ENCODE measurements at regions not wholly inside any gene's neighbourhood (a gene's known extent, or its start where the extent isn't known, plus 50 kb on each side); places are given as distances from the start of the nearest gene placed in this dataset.
A peak's percentile ranks its signal among the peaks of the same experiment; 100 is the strongest.

DNA sequence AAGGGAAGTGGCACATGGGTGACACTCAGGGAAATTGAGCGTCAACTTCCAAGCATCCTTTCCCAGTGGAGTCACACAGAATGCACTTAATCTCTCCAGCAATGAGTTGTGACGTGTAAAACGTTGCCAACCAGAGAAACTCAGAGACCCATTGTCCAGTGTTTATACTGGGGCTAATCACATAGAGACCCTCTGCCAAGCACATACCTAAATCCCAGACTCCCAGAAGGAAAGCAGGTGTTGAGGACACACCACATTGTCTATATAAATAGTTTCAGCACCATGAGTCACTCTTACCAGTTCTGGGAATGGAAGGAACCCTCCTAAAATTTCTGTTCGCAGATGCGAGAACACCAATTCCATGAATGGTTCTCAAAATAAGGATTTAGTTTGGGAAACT is 76.4 kb upstream of the BET1 start:
- H3K4me3 ChIP-seq (ENCODE audit: low read depth, low read length), result no peak overlapping the region
- no peaks in the 10 kb centered on the region for H3K36me3 ChIP-seq
- TF ChIP-seq, protein P1, sequence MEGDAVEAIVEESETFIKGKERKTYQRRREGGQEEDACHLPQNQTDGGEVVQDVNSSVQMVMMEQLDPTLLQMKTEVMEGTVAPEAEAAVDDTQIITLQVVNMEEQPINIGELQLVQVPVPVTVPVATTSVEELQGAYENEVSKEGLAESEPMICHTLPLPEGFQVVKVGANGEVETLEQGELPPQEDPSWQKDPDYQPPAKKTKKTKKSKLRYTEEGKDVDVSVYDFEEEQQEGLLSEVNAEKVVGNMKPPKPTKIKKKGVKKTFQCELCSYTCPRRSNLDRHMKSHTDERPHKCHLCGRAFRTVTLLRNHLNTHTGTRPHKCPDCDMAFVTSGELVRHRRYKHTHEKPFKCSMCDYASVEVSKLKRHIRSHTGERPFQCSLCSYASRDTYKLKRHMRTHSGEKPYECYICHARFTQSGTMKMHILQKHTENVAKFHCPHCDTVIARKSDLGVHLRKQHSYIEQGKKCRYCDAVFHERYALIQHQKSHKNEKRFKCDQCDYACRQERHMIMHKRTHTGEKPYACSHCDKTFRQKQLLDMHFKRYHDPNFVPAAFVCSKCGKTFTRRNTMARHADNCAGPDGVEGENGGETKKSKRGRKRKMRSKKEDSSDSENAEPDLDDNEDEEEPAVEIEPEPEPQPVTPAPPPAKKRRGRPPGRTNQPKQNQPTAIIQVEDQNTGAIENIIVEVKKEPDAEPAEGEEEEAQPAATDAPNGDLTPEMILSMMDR (IDR thresholded peaks at IDR 0.05; ENCODE audit: low read depth, low read length), result no peak
- DNase-seq, result no peak
- H3K27me3 ChIP-seq, result no peaks in the 10 kb centered on the region
- no peaks in the 10 kb centered on the region for H3K4me1 ChIP-seq
- H3K9me3 ChIP-seq, result no peaks in the 10 kb centered on the region

DNA sequence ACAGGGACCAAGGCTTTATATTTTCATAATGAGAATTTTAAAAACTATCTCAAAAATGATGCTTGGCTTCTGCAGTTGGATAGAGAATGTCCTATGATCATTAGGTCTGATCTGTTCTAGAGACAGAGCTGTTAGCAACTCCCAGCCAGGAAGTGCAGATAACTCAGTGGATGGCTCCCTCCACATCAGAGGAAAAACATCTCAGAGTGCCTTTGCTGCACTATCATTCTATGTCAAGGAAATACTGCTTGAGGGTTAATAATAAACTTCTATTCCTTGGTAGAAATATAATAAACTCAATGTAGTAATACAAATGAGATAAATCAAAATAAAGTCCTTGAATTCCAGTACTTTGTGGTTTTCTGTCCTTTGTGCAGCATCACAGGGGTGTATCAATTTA is 78.0 kb upstream of the BET1 start:
- H3K4me3 ChIP-seq (ENCODE audit: low read depth, low read length), result no peak overlapping the region
- H3K27me3 ChIP-seq, result no peaks in the 10 kb centered on the region
- no peaks in the 10 kb centered on the region for H3K36me3 ChIP-seq
- H3K9me3 ChIP-seq, result no peaks in the 10 kb centered on the region
- DNase-seq, result no peak
- no peaks in the 10 kb centered on the region for H3K4me1 ChIP-seq
- TF ChIP-seq, protein P1 (IDR thresholded peaks at IDR 0.05; ENCODE audit: low read depth, low read length), result no peak

DNA sequence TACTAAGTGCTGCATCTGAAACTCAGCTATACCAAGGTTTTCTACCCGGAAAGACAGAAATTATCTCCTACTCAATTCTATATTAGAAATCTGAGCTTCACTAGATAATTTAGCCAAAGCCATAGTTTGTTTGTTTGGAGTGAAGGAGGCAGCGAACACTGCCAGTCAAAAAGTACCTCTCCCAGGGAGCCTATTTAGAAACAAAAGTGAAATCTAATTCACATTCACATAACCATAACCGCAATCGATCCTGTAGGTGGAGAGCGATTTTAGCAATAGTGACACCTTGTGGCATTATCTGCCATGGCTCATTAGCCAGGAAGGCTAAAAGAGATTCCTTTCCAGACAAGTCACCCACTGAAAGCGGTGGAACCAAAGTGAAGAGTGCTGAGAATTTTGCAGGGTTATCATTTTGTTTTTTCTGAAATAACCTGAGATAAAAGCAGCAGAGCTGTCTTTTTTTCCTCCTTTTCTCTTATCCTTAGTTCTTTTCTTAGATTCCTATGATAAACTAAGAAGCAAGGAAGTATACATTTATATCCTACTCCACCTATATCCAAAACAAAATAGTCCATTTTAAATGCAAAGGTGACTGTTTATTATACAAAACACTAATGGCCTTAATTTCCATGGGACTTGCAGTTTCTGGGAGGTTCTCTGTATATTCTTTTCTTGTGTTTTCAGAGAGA is 83.7 kb upstream of the BET1 start:
- TF ChIP-seq, protein P1 (IDR thresholded peaks at IDR 0.05; ENCODE audit: low read depth, low read length), result peak; percentile 83
- peak; percentile 40 for DNase-seq

DNA sequence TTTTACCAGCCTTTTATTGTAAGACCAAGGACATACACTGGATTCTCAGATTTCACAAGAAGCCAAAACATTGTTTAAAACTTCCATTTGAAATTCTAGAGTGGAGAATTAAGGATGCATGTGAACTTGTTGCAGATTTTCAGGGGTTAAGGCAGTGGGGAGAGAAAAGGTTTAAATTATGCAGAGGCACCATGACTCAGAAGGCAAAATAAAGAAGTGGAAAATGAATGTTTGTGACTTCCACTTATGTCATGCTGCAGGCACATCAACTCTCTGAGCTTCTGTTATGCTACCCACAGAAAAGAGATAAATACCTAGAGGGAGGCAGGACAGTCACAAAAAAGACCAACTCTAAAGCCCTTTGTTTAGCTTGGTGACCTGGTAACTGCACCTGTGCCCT is 84.4 kb upstream of the BET1 start:
- Histone ChIP-seq H3K36me3 (no peaks in the 10 kb centered on the region), H3K4me1 (no peaks in the 10 kb centered on the region), H3K4me3 (ENCODE audit: low read depth, low read length) (no peak overlapping the region), H3K27me3 (peaks cover 6% of the 10 kb centered on the region; the same call in 1 of the 2 replicates), H3K9me3 (no peaks in the 10 kb centered on the region)
- DNase-seq, result no peak
- TF ChIP-seq, protein P1 (IDR thresholded peaks at IDR 0.05; ENCODE audit: low read depth, low read length), result no peak

More for the DNA sequence above, 83.7 kb upstream of the BET1 start:
- Histone ChIP-seq H3K4me1 (no peaks in the 10 kb centered on the region), H3K36me3 (no peaks in the 10 kb centered on the region), H3K27me3 (peaks cover 6% of the 10 kb centered on the region; the same call in 1 of the 2 replicates), H3K9me3 (no peaks in the 10 kb centered on the region), H3K4me3 (ENCODE audit: low read depth, low read length) (no peak overlapping the region)

DNA sequence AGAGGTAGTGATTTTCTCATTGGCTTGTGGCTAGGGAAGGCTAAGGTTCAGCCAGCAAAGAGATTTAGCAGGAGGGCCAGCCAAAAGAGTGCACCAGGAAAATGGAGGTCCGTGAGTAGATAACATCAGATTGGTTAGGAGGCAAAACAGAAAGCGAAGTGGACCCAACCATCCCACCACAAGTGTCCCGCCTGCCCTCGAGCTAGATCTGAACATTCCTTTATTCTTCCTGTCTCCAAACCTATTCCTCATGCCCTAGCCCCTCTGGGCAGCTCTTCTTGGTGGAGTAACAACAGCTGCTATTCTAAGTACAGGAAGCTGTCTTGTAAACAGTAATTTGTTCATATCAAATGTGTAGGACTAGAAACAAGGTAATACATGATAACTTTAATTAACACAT is 85.7 kb upstream of the BET1 start:
- no peak overlapping the region for H3K4me3 ChIP-seq (ENCODE audit: low read depth, low read length)
- no peaks in the 10 kb centered on the region for H3K9me3 ChIP-seq
- no peak for DNase-seq
- no peaks in the 10 kb centered on the region for H3K36me3 ChIP-seq
- TF ChIP-seq, protein P1 (IDR thresholded peaks at IDR 0.05; ENCODE audit: low read depth, low read length), result no peak
- no peaks in the 10 kb centered on the region for H3K4me1 ChIP-seq
- H3K27me3 ChIP-seq, result peaks cover 6% of the 10 kb centered on the region; the same call in 1 of the 2 replicates

DNA sequence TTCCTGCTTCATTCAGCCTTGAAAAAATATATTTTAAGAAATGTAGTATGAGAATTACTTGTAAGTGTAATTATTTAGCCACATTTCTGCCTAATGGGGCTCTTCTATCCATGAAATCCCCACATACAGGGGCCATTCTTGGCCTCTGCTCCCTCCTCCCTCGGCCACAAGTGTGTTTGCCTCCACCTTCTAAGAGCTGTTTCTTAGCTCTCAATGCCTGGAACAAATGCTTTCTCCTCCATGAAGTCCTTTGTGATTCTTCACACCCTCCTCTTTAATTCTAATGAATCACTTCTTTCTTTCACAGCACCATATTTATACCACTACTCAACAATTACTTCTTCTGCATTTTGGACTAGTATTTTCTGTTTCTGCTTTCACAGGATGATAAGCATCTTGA is 88.8 kb upstream of the BET1 start:
- Histone ChIP-seq H3K9me3 (no peaks in the 10 kb centered on the region), H3K36me3 (no peaks in the 10 kb centered on the region), H3K4me3 (ENCODE audit: low read depth, low read length) (no peak overlapping the region), H3K4me1 (no peaks in the 10 kb centered on the region), H3K27me3 (peaks cover 4% of the 10 kb centered on the region; the same call in 1 of the 2 replicates)
- TF ChIP-seq, protein P1 (IDR thresholded peaks at IDR 0.05; ENCODE audit: low read depth, low read length), result no peak
- no peak for DNase-seq
